ENCODE measurements at regions not wholly inside any gene's neighbourhood (a gene's known extent, or its start where the extent isn't known, plus 50 kb on each side); places are given as distances from the start of the nearest gene placed in this dataset.

GRCh38 chr2:64704161-64704560 lies 50.4 kb upstream of the SERTAD2 start:
- Mint-ChIP-seq H3K4me1 (peaks cover 12 to 15% (median 15%) of the 10 kb centered on the region in 3 donors), H3K9me3 (peaks cover 0 to 2% (median 0%) of the 10 kb centered on the region in 3 donors), H3K27ac (no peak overlapping the region), H3K27me3 (no peaks in the 10 kb centered on the region), H3K4me3 (no peak overlapping the region), H3K36me3 (peaks cover 1% of the 10 kb centered on the region)

- Mint-ChIP-seq H3K36me3 (peaks cover 1% of the 10 kb centered on the region), H3K27me3 (no peaks in the 10 kb centered on the region), H3K4me1 (peaks cover 8 to 10% (median 8%) of the 10 kb centered on the region in 3 donors), H3K27ac (peak overlapping the region in 1 of 3 donors; percentile 32), H3K4me3 (no peak overlapping the region), H3K9me3 (peaks cover 0 to 2% (median 0%) of the 10 kb centered on the region in 3 donors)
Observed at GRCh38 chr2:64704996-64705395, 51.3 kb upstream of the SERTAD2 start.

DNA sequence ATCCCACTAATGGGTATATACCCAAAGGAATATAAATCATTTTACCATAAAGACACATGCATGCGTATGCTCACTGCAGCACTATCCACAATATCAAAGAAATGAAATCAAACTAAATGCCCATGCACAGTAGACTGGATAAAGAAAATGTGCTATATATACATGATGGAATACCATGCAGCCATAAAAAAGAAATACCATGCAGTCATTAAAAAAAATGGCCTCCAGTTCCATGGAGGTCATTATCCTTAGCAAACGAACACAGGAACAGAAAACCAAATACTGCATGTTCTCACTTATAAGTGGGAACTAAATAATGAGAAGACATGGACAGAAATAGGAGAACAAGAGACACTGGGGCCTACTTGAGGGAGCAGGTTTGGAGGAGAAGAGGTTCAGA lies 53.6 kb upstream of the SERTAD2 start:
- Mint-ChIP-seq H3K36me3 (peaks cover 6% of the 10 kb centered on the region), H3K27me3 (no peaks in the 10 kb centered on the region), H3K27ac (no peak overlapping the region), H3K4me3 (no peak overlapping the region), H3K9me3 (peaks cover 0 to 2% (median 0%) of the 10 kb centered on the region in 3 donors), H3K4me1 (peaks cover 5 to 11% (median 9%) of the 10 kb centered on the region in 3 donors)

GRCh38 chr2:64708829-64709228 lies 55.1 kb upstream of the SERTAD2 start:
- Mint-ChIP-seq H3K9me3 (peaks cover 0 to 2% (median 0%) of the 10 kb centered on the region in 3 donors), H3K4me3 (no peak overlapping the region), H3K27ac (no peak overlapping the region), H3K36me3 (peaks cover 10% of the 10 kb centered on the region), H3K27me3 (no peaks in the 10 kb centered on the region), H3K4me1 (peaks cover 0 to 15% (median 7%) of the 10 kb centered on the region in 3 donors)

DNA sequence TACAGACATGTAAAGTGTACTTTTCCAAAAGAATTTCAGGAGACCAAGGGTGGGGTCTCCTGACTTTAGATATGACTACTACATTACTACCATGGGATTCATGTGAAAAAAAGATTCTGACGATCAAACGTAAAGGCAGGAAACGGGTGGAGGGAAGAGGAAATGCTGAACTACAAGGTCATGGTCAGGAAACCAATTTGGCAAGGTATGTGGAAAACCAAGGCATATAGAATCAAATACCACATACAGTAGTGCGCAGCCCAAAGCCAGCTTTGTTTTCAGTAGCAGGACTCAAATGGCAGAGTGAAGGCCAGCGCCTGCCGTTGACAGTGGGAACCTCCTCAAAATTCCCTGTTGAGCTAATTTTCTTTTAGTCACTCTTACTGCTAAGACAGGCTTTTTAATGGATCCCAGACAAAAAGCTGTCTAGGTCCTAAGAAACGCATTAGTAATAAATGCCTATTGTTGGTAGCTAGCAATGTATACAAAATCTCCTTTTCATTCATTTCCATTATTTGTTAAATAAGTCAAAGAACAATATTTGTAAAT lies 57.6 kb upstream of the SERTAD2 start:
- Mint-ChIP-seq H3K4me3 (peak overlapping the region in 2 of 4 donors; percentile 23), H3K9me3 (peaks cover 0 to 2% (median 0%) of the 10 kb centered on the region in 3 donors), H3K4me1 (peaks cover 0 to 10% (median 5%) of the 10 kb centered on the region in 3 donors), H3K27me3 (no peaks in the 10 kb centered on the region), H3K36me3 (peaks cover 11% of the 10 kb centered on the region), H3K27ac (peak overlapping the region in 1 of 3 donors; percentile 42)

DNA sequence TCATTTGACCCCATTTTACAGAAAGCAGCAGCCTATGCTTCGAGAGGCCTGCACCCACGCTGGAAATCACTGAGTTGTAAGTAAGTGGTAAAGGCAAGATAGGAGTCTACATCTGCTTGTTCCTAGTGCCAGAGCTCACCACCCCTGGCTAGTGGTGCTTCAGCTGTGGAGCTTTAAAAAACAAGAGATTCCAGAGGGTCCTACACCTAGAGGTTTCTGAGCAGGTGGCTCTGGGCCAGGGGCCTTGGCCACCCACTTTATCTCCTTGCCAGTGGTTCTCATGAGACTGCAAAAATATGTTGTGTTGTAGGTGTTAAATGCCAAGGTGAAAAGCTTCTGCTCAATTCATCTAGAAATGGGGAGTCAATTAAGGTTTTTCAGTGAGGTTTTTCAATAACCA lies 60.0 kb upstream of the SERTAD2 start:
- H3K9me3 Mint-ChIP-seq: no peaks in the 10 kb centered on the region

GRCh38 chr2:64716569-64716968 lies 62.9 kb upstream of the SERTAD2 start:
- H3K4me1 Mint-ChIP-seq: peaks cover 0 to 11% (median 5%) of the 10 kb centered on the region in 3 donors
- no peaks in the 10 kb centered on the region for H3K27me3 Mint-ChIP-seq
- no peak overlapping the region for H3K27ac Mint-ChIP-seq

More for the DNA sequence above, 60.0 kb upstream of the SERTAD2 start:
- Mint-ChIP-seq H3K4me3 (no peak overlapping the region), H3K4me1 (peaks cover 0 to 14% (median 8%) of the 10 kb centered on the region in 3 donors), H3K36me3 (peaks cover 11% of the 10 kb centered on the region), H3K27me3 (no peaks in the 10 kb centered on the region), H3K27ac (no peak overlapping the region)

DNA sequence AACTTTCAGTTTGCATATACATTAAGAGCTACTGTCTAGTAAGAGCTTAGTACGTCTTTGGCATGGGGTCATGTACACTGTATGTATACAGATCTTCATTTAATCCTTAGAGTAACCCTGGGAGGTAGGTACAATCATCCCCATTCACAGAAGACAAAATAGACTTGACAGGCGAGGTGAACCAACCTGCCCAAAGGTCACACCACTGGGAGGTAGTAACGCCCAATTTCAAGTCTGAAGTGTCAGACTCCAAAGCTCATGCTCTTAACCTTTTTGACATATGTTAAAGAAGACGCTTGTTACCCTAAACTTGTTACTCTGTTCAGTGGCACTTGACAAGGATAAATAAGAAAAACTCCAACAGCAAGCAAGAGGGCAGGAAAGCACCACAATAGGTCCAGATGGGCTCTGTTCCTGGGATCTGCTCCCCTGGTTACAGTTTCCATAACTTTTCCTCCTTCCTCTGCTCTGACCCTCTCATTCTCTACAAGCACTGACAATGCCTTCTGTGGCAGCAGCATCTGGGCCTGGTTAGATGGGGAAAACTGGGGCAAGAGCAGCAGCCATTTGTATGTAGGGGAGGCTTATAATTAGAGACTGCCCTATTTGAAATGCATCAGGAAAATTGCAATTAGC lies 64.7 kb upstream of the SERTAD2 start:
- Mint-ChIP-seq H3K4me3 (no peak overlapping the region), H3K4me1 (peaks cover 0 to 5% (median 4%) of the 10 kb centered on the region in 3 donors), H3K36me3 (peaks cover 5% of the 10 kb centered on the region), H3K27ac (no peak overlapping the region), H3K9me3 (no peaks in the 10 kb centered on the region), H3K27me3 (no peaks in the 10 kb centered on the region)

More at GRCh38 chr2:64716569-64716968, 62.9 kb upstream of the SERTAD2 start:
- H3K4me3 Mint-ChIP-seq: no peak overlapping the region
- H3K9me3 Mint-ChIP-seq: no peaks in the 10 kb centered on the region
- H3K36me3 Mint-ChIP-seq: peaks cover 8% of the 10 kb centered on the region

DNA sequence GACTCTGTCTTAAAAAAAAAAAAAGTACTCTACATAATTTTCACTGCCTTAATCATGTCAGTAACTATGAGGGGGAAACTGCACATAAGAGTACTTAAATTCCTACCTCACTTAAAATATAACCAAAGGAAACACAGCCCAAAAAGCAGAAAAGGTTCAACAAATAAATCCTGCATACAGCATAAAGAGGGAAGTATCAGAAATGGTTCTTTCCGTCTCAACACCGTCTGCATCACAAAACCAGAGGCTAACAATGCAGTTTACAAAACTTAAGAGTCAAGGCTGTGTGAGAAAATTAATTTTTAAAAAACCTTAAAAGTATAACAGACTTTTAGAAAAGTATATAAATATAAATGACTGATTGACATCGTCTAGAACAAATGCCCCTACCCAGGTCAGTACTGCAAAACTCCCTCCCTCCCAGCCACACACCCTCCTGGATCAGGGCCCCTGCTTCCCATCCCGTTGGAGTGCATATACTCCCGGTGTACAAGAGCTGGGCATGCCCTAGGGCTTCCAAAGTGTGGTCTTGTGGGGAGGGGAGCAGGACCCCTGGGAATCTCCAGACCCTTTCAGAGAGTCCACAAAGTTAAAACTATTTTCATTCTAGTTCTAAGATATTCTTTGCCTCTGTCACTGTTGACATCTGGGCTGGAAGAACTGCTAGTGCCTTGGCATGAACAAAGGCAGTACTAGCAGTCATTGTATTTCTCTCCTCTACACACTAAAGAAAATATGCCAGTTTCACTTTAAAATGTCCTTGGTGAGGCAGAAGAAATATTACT lies 67.0 kb upstream of the SERTAD2 start:
- no peaks in the 10 kb centered on the region for H3K27me3 Mint-ChIP-seq

GRCh38 chr2:64721320-64721623 lies 67.6 kb upstream of the SERTAD2 start:
- Mint-ChIP-seq H3K9me3 (no peaks in the 10 kb centered on the region), H3K36me3 (peaks cover 1% of the 10 kb centered on the region), H3K27ac (no peak overlapping the region), H3K27me3 (no peaks in the 10 kb centered on the region), H3K4me3 (peak overlapping the region in 1 of 4 donors; percentile 17), H3K4me1 (peaks cover 5 to 19% (median 16%) of the 10 kb centered on the region in 3 donors)

More for the DNA sequence above, 67.0 kb upstream of the SERTAD2 start:
- peaks cover 5 to 14% (median 12%) of the 10 kb centered on the region in 3 donors for H3K4me1 Mint-ChIP-seq
- peaks cover 3% of the 10 kb centered on the region for H3K36me3 Mint-ChIP-seq
- H3K27ac Mint-ChIP-seq: no peak overlapping the region
- H3K9me3 Mint-ChIP-seq: no peaks in the 10 kb centered on the region
- peak overlapping the region in 1 of 4 donors; percentile 17 for H3K4me3 Mint-ChIP-seq

GRCh38 chr2:64722291-64723044 lies 68.8 kb upstream of the SERTAD2 start:
- Mint-ChIP-seq H3K27me3 (no peaks in the 10 kb centered on the region), H3K9me3 (no peaks in the 10 kb centered on the region), H3K4me3 (no peak overlapping the region), H3K4me1 (peaks cover 16 to 25% (median 23%) of the 10 kb centered on the region in 3 donors), H3K36me3 (peaks cover 1% of the 10 kb centered on the region), H3K27ac (no peak overlapping the region)

GRCh38 chr2:64727013-64727767 lies 73.5 kb upstream of the SERTAD2 start:
- Mint-ChIP-seq H3K4me3 (peak overlapping the region; percentile 63 to 91 (median 86)), H3K4me1 (peaks cover 47 to 60% (median 52%) of the 10 kb centered on the region in 3 donors), H3K27me3 (no peaks in the 10 kb centered on the region), H3K27ac (peak overlapping the region; percentile 94 to 98 (median 95)), H3K36me3 (peaks cover 1% of the 10 kb centered on the region), H3K9me3 (no peaks in the 10 kb centered on the region)

- Mint-ChIP-seq H3K27me3 (no peaks in the 10 kb centered on the region), H3K9me3 (no peaks in the 10 kb centered on the region), H3K27ac (peak overlapping the region; percentile 94 to 98 (median 95)), H3K36me3 (peaks cover 1% of the 10 kb centered on the region), H3K4me1 (peaks cover 47 to 60% (median 52%) of the 10 kb centered on the region in 3 donors), H3K4me3 (peak overlapping the region; percentile 63 to 91 (median 86))
Observed at GRCh38 chr2:64727843-64728463, 74.2 kb upstream of the SERTAD2 start.
